Keratinocyte (primary cell): ENCODE measurements at regions not wholly inside any gene's neighbourhood (a gene's known extent, or its start where the extent isn't known, plus 50 kb on each side); places are given as distances from the start of the nearest gene placed in this dataset.

Experiments used
- DNase-seq: peaks from one replicate; pipeline ENCODE4 v3.0.0-alpha.2; 2011; ENCODE audit warnings: low read depth, missing footprints, low spot score
- FAIRE-seq: peaks from 2 replicates; lab custom pipeline; 2011; peaks lifted over from hg19 to GRCh38; lab: Jason Lieb, UNC
- H2AFZ ChIP-seq: 2 replicates; pipeline ENCODE4 v1.6.0; 2012; ENCODE audit warnings: low read length, control low read depth, inconsistent platforms; ENCODE audit not compliant: control insufficient read depth
- H3K27ac ChIP-seq: 2 replicates; pipeline ENCODE4 v1.5.1; 2011; ENCODE audit warnings: low read length; ENCODE audit not compliant: control insufficient read depth, insufficient read depth
- H3K27me3 ChIP-seq: 3 replicates; pipeline ENCODE4 v1.6.0; 2011; ENCODE audit warnings: low read length; ENCODE audit not compliant: control insufficient read depth, insufficient read depth; ENCODE audit errors: extremely low read depth
- H3K36me3 ChIP-seq, 2 experiments: 2 replicates in 1 of 2; 3 replicates in 1 of 2; pipeline ENCODE4 v1.5.1; 2011; ENCODE audit warnings: low read length in 2 of 2, mild to moderate bottlenecking in 1 of 2; ENCODE audit not compliant: control insufficient read depth in 2 of 2, insufficient read depth in 2 of 2; ENCODE audit errors: extremely low read depth in 1 of 2
- H3K4me1 ChIP-seq: 3 replicates; pipeline ENCODE4 v1.5.1; 2011; ENCODE audit warnings: low read length; ENCODE audit not compliant: control insufficient read depth, insufficient read depth; ENCODE audit errors: extremely low read depth
- H3K4me2 ChIP-seq: 3 replicates; pipeline ENCODE4 v1.6.0; 2011; ENCODE audit warnings: low read depth, low read length; ENCODE audit not compliant: control insufficient read depth, insufficient read depth; ENCODE audit errors: extremely low read depth
- H3K4me3 ChIP-seq, 3 experiments: fragments of 200-600 bp in 1 of 3; sonication (generic) in 1 of 3; 2 replicates in 2 of 3; 3 replicates in 1 of 3; pipeline ENCODE4 v1.5.1; 2011 to 2016; ENCODE audit warnings: low read length in 3 of 3, mild to moderate bottlenecking in 3 of 3, control low read depth in 2 of 3, inconsistent platforms in 1 of 3, low read depth in 1 of 3, mixed read lengths in 1 of 3, mixed run types in 1 of 3, moderate library complexity in 1 of 3; ENCODE audit not compliant: control insufficient read depth in 2 of 3, insufficient read depth in 2 of 3; ENCODE audit errors: extremely low read depth in 1 of 3
- H3K79me2 ChIP-seq: 2 replicates; pipeline ENCODE4 v1.6.0; 2012; ENCODE audit warnings: low read length; ENCODE audit not compliant: control insufficient read depth, insufficient read depth
- H3K9ac ChIP-seq: 3 replicates; pipeline ENCODE4 v1.6.0; 2011; ENCODE audit warnings: low read length; ENCODE audit not compliant: control insufficient read depth, insufficient read depth; ENCODE audit errors: extremely low read depth
- H3K9me1 ChIP-seq: 3 replicates; pipeline ENCODE4 v1.6.0; 2011; ENCODE audit warnings: low read length; ENCODE audit not compliant: control insufficient read depth, insufficient read depth; ENCODE audit errors: extremely low read depth
- H3K9me3 ChIP-seq: 2 replicates; pipeline ENCODE4 v1.5.1; 2012; ENCODE audit warnings: low read depth, low read length; ENCODE audit not compliant: control insufficient read depth
- H4K20me1 ChIP-seq: 3 replicates; pipeline ENCODE4 v1.6.0; 2011; ENCODE audit warnings: low read length; ENCODE audit not compliant: control insufficient read depth, insufficient read depth; ENCODE audit errors: extremely low read depth
- CTCF ChIP-seq, 3 experiments: IDR thresholded peaks in 1 of 3; conservative IDR thresholded peaks in 1 of 3; optimal IDR thresholded peaks in 1 of 3; 2 replicates in 2 of 3; 3 replicates in 1 of 3; pipeline versions ENCODE3 to v1.5.1; 2011; ENCODE audit warnings: low read length in 3 of 3, mild to moderate bottlenecking in 3 of 3, moderate library complexity in 2 of 3, control low read depth in 1 of 3, inconsistent platforms in 1 of 3; ENCODE audit not compliant: insufficient read depth in 2 of 3; ENCODE audit errors: extremely low read depth in 1 of 3
- EZH2 ChIP-seq: IDR thresholded peaks from one replicate; pipeline ENCODE4 v1.6.1; 2012; ENCODE audit warnings: inconsistent platforms, mild to moderate bottlenecking, low read length, moderate library complexity
- dilution Hi-C: fragments of 300-500 bp; cut with MboI; formaldehyde crosslinking; loops from one replicate; pipeline ENCODE4 v1.7.0; 2020; ENCODE audit warnings: low sequenced_read_pairs; ENCODE audit not compliant: extremely low pct_ligation_motif_present

DNA sequence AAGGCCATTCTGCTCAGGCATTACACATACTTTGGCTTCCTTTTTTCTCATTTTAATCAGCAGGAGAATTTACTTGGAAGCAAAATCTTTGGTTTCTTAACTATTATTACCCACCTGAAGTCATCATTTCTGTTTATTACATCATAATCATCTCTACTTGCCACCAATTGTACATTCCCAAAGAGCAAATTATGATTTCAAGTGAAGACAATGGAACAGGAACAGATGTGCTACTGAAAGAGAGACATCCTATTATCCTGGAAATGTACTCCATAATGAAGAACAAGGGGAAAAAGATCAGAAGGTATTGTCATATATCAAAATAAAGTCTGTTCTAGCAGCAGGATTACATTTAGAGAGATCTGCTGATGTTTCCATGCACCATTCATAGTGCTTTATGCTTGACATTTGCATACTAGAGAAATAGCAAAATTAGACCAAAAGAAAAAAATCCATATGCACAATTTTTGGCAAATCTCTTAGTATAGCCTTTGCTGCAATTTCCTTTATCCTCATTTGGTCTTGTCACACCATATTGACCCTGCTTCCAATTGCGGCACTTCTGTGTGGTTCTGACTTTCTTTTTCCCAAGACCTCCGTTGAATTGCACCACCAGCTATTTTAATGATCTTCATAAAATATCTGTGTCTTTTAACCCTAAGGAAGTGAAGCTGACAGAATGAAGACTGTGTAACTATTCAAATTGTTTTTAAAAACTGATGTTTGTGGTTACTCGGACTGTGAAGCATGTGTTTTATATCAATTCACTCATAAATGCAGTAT is 683.8 kb downstream of the ZNF385D start:
- H3K9me1 ChIP-seq, result no peaks in the 10 kb centered on the region
- no peaks in the 10 kb centered on the region for H3K9me3 ChIP-seq
- no peak overlapping the region for H3K4me3 ChIP-seq
- no peak for DNase-seq
- H3K79me2 ChIP-seq, result no peaks in the 10 kb centered on the region
- no peak overlapping the region for H3K27ac ChIP-seq
- TF ChIP-seq CTCF (optimal IDR thresholded peaks at IDR 0.05 in 1 of 3, IDR thresholded peaks at IDR 0.05 in 1 of 3, conservative IDR thresholded peaks at IDR 0.05 in 1 of 3; ENCODE audit: extremely low read depth in 1 of 3, insufficient read depth in 2 of 3, low read length in 3 of 3), result no peak
- no peak for TF ChIP-seq EZH2
- H2AFZ ChIP-seq, result no peak overlapping the region
- H4K20me1 ChIP-seq, result no peaks in the 10 kb centered on the region
- no peaks in the 10 kb centered on the region for H3K27me3 ChIP-seq
- H3K4me1 ChIP-seq, result no peaks in the 10 kb centered on the region
- H3K4me2 ChIP-seq, result no peak overlapping the region
- H3K9ac ChIP-seq, result no peak overlapping the region
- H3K36me3 ChIP-seq, result no peaks in the 10 kb centered on the region
- dilution Hi-C loops, result no loop called here
- no peak for FAIRE-seq

GRCh38 chr3:21062831-21063294 is 688.1 kb downstream of the ZNF385D start:
- Histone ChIP-seq H4K20me1 (no peaks in the 10 kb centered on the region), H3K9me1 (no peaks in the 10 kb centered on the region), H2AFZ (no peak overlapping the region)

More at GRCh38 chr3:21062831-21063294, 688.1 kb downstream of the ZNF385D start:
- Histone ChIP-seq H3K9me3 (no peaks in the 10 kb centered on the region), H3K79me2 (no peaks in the 10 kb centered on the region), H3K4me3 (no peak overlapping the region), H3K4me1 (no peaks in the 10 kb centered on the region), H3K27me3 (no peaks in the 10 kb centered on the region), H3K9ac (no peak overlapping the region), H3K4me2 (no peak overlapping the region), H3K27ac (no peak overlapping the region), H3K36me3 (no peaks in the 10 kb centered on the region)
- FAIRE-seq (no peak), DNase-seq (no peak)
- TF ChIP-seq EZH2 (no peak), CTCF (optimal IDR thresholded peaks at IDR 0.05 in 1 of 3, IDR thresholded peaks at IDR 0.05 in 1 of 3, conservative IDR thresholded peaks at IDR 0.05 in 1 of 3; ENCODE audit: extremely low read depth in 1 of 3, insufficient read depth in 2 of 3, low read length in 3 of 3) (no peak)
- dilution Hi-C loops, result no loop called here
